ENCODE measurements at regions not wholly inside any gene's neighbourhood (a gene's known extent, or its start where the extent isn't known, plus 50 kb on each side); places are given as distances from the start of the nearest gene placed in this dataset.

- in situ Hi-C loops (cut with HindIII; ENCODE audit: low sequenced_read_pairs), result no loop called here
Observed at GRCh38 chr15:94042180-94042928, 189.0 kb upstream of the MCTP2 start.

GRCh38 chr15:94041746-94042145, 189.6 kb upstream of the MCTP2 start:
- no peak for TF ChIP-seq CTCF (IDR thresholded peaks at IDR 0.05; ENCODE audit: low read depth, low read length)
- no peak for DNase-seq (ENCODE audit: low read depth, low spot score)
- no peak overlapping the region for H3K4me3 ChIP-seq (ENCODE audit: low read depth, low read length)
- in situ Hi-C loops (cut with HindIII; ENCODE audit: low sequenced_read_pairs), result no loop called here

More at GRCh38 chr15:94042180-94042928, 189.0 kb upstream of the MCTP2 start:
- H3K4me3 ChIP-seq (ENCODE audit: low read depth, low read length), result no peak overlapping the region
- no peak for TF ChIP-seq CTCF (IDR thresholded peaks at IDR 0.05; ENCODE audit: low read depth, low read length)
- peak; percentile 84 for DNase-seq (ENCODE audit: low read depth, low spot score)

- H3K4me3 ChIP-seq (ENCODE audit: low read depth, low read length), result no peak overlapping the region
- TF ChIP-seq CTCF (IDR thresholded peaks at IDR 0.05; ENCODE audit: low read depth, low read length), result no peak
- in situ Hi-C loops (cut with HindIII; ENCODE audit: low sequenced_read_pairs), result no loop called here
- no peak for DNase-seq (ENCODE audit: low read depth, low spot score)
Observed at GRCh38 chr15:94040541-94041248, 190.7 kb upstream of the MCTP2 start.

GRCh38 chr15:94036156-94036555, 195.2 kb upstream of the MCTP2 start:
- in situ Hi-C loops (cut with HindIII; ENCODE audit: low sequenced_read_pairs), result no loop called here
- no peak for DNase-seq (ENCODE audit: low read depth, low spot score)
- TF ChIP-seq CTCF (IDR thresholded peaks at IDR 0.05; ENCODE audit: low read depth, low read length), result no peak
- no peak overlapping the region for H3K4me3 ChIP-seq (ENCODE audit: low read depth, low read length)

- TF ChIP-seq CTCF (IDR thresholded peaks at IDR 0.05; ENCODE audit: low read depth, low read length), result no peak
- in situ Hi-C loops (cut with HindIII; ENCODE audit: low sequenced_read_pairs), result no loop called here
- no peak for DNase-seq (ENCODE audit: low read depth, low spot score)
- no peak overlapping the region for H3K4me3 ChIP-seq (ENCODE audit: low read depth, low read length)
Observed at GRCh38 chr15:94033683-94034020, 197.7 kb upstream of the MCTP2 start.

- in situ Hi-C loops (cut with HindIII; ENCODE audit: low sequenced_read_pairs), result no loop called here
- no peak for DNase-seq (ENCODE audit: low read depth, low spot score)
- no peak for TF ChIP-seq CTCF (IDR thresholded peaks at IDR 0.05; ENCODE audit: low read depth, low read length)
- no peak overlapping the region for H3K4me3 ChIP-seq (ENCODE audit: low read depth, low read length)
Observed at GRCh38 chr15:94033014-94033682, 198.2 kb upstream of the MCTP2 start.
